ENCODE measurements at regions not wholly inside any gene's neighbourhood (a gene's known extent, or its start where the extent isn't known, plus 50 kb on each side); places are given as distances from the start of the nearest gene placed in this dataset.

DNA sequence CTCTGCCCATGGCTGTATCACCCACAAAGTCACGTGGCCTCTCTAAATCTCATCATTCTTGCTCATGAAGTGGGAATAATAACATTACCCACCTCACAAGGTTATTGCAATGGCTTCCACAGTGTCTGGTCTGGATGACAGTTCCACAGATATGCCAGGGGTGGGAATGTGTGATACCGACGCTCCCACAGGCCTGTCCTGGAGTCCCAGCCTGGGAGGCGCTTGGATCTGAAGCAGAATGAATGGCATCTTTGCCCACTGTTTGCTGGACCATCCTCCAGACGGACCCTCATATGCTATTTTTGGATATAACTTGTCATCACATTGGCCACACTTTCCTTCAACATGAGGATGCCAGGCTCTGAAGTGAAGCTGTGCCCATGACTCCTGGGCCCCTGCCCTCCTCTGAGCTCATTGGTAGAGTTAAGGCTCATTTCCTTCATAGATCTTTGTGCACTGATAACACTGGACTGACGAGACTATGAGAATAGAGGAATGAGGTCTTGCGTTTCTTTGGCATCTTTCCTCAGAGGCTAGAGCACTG lies 279.8 kb upstream of the ZNF32 start:
- Histone ChIP-seq H3K27me3 (ENCODE audit: control insufficient read depth, insufficient read depth, low read length) (no peaks in the 10 kb centered on the region), H3K4me3 (ENCODE audit: low read depth, low read length) (no peak overlapping the region), H3K27ac (ENCODE audit: low read depth, low read length) (no peak overlapping the region), H3K9me3 (ENCODE audit: control insufficient read depth, insufficient read depth, low read length) (no peaks in the 10 kb centered on the region)
- ChIA-PET POLR2A (no interaction called here), CTCF (no interaction called here)
- TF ChIP-seq, protein P1, sequence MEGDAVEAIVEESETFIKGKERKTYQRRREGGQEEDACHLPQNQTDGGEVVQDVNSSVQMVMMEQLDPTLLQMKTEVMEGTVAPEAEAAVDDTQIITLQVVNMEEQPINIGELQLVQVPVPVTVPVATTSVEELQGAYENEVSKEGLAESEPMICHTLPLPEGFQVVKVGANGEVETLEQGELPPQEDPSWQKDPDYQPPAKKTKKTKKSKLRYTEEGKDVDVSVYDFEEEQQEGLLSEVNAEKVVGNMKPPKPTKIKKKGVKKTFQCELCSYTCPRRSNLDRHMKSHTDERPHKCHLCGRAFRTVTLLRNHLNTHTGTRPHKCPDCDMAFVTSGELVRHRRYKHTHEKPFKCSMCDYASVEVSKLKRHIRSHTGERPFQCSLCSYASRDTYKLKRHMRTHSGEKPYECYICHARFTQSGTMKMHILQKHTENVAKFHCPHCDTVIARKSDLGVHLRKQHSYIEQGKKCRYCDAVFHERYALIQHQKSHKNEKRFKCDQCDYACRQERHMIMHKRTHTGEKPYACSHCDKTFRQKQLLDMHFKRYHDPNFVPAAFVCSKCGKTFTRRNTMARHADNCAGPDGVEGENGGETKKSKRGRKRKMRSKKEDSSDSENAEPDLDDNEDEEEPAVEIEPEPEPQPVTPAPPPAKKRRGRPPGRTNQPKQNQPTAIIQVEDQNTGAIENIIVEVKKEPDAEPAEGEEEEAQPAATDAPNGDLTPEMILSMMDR (IDR thresholded peaks at IDR 0.05; ENCODE audit: low read depth, low read length), result no peak
- DNase-seq (ENCODE audit: low read depth, low spot score), result no peak

DNA sequence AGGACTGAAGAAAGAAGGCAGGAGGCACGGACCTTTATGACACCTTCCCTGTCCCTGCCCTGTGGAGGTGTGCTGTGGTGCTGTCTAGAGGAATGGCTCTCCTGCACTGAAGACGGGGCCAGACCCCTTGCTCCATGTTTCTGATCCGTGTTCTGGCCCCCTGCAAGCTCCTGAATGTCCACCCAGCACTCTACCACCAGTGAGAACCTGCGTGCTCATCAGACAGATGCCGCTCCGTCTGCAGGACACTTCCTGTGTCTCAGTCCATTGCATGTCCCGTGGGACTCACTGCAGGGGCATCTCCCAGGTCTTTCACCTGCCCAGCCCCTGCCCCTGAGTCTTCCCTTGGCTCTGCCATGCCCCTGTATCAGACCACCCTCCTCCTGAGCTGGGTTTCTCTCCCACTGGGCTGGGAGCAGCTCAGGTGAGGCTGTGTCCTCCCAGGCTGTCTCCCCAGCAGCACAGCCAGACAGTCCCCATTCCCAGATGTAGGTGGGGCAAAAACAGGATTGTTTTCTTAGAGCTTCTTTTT lies 278.3 kb upstream of the ZNF32 start:
- TF ChIP-seq, protein P1 (IDR thresholded peaks at IDR 0.05; ENCODE audit: low read depth, low read length), result no peak
- Histone ChIP-seq H3K9me3 (ENCODE audit: control insufficient read depth, insufficient read depth, low read length) (no peaks in the 10 kb centered on the region; the same call in 1 of the 2 replicates), H3K27ac (ENCODE audit: low read depth, low read length) (no peak overlapping the region), H3K27me3 (ENCODE audit: control insufficient read depth, insufficient read depth, low read length) (no peaks in the 10 kb centered on the region), H3K4me3 (ENCODE audit: low read depth, low read length) (no peak overlapping the region)
- DNase-seq (ENCODE audit: low read depth, low spot score), result no peak
- CTCF ChIA-PET, result no interaction called here
- POLR2A ChIA-PET, result no interaction called here

DNA sequence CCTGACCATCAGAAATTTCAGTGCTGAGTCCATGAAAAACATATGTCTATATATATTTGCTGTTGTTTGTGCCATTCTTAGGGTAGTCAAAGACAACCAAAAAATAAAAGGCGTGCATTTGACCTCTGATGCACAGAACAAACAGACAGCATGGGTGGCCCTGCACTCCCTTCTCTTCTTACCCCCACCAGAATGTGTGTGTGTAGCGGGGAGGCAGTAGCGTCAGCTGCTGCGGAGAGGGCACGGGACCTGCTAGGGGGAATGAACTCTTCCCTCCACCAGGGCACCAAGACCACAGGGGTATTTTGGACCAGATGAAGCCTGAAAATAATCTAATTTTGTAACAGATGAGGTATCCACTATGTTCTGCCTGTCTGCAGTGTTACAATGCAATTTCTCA lies 277.7 kb upstream of the ZNF32 start:
- ChIA-PET CTCF (no interaction called here), POLR2A (no interaction called here)
- Histone ChIP-seq H3K27me3 (ENCODE audit: control insufficient read depth, insufficient read depth, low read length) (no peaks in the 10 kb centered on the region), H3K9me3 (ENCODE audit: control insufficient read depth, insufficient read depth, low read length) (no peaks in the 10 kb centered on the region; the same call in 1 of the 2 replicates), H3K4me3 (ENCODE audit: low read depth, low read length) (no peak overlapping the region), H3K27ac (ENCODE audit: low read depth, low read length) (no peak overlapping the region)
- no peak for DNase-seq (ENCODE audit: low read depth, low spot score)
- TF ChIP-seq, protein P1 (IDR thresholded peaks at IDR 0.05; ENCODE audit: low read depth, low read length), result no peak

DNA sequence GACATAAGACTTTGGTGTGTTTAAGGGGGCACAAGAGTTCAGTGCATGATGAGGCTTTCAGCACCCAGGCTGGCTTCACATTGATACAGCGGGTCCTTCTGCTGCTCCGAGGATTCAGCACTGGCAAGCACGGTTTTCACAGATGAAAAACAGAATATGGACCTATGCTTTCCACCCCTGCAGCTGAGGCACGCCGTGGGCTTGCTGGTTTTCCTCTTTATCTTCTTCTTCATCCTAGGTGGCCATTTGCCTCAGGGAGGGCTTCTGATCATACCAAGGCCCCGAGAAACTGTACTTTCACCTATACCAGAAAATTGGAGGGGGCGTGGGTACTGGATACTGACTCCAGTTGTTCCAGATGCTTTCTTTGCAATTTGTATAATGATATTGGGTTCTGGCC lies 277.1 kb upstream of the ZNF32 start:
- no peak for DNase-seq (ENCODE audit: low read depth, low spot score)
- no peak overlapping the region for H3K27ac ChIP-seq (ENCODE audit: low read depth, low read length)
- ChIA-PET CTCF (no interaction called here), POLR2A (no interaction called here)
- TF ChIP-seq, protein P1 (IDR thresholded peaks at IDR 0.05; ENCODE audit: low read depth, low read length), result no peak
- H3K27me3 ChIP-seq (ENCODE audit: control insufficient read depth, insufficient read depth, low read length), result no peaks in the 10 kb centered on the region
- no peak overlapping the region for H3K4me3 ChIP-seq (ENCODE audit: low read depth, low read length)
- peaks cover under 1% of the 10 kb centered on the region; the same call in 1 of the 2 replicates for H3K9me3 ChIP-seq (ENCODE audit: control insufficient read depth, insufficient read depth, low read length)

DNA sequence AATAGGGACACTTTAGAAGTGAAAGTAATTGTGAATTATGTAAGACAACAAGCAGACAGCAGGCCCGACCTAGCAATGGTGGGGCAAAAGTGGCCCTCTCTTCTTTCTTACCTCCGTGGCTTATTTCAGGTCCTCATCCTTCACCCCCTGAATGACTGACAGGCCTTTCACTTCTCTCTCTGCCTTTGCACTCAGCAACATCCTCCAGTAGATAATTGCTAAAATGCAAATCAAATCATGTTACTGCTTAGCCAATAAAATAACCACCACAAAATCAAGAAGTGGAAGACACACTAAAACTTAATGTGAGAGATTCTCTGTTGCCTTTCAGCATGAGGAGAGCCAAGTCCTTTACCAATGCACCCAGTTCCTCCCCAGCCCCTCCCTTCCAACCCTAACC lies 274.6 kb upstream of the ZNF32 start:
- ChIA-PET POLR2A (no interaction called here), CTCF (interaction anchor here (0.6 kb wide), 1 partner anchor 13 kb away, joined by 8 read pairs; no protein-coding TSS in a partner anchor)
- H3K9me3 ChIP-seq (ENCODE audit: control insufficient read depth, insufficient read depth, low read length), result peaks cover 10% of the 10 kb centered on the region
- no peak overlapping the region for H3K27ac ChIP-seq (ENCODE audit: low read depth, low read length)
- no peak overlapping the region for H3K4me3 ChIP-seq (ENCODE audit: low read depth, low read length)
- no peaks in the 10 kb centered on the region for H3K27me3 ChIP-seq (ENCODE audit: control insufficient read depth, insufficient read depth, low read length)
- TF ChIP-seq, protein P1 (IDR thresholded peaks at IDR 0.05; ENCODE audit: low read depth, low read length), result no peak
- no peak for DNase-seq (ENCODE audit: low read depth, low spot score)
